GM21528 (cell line): ENCODE measurements at regions not wholly inside any gene's neighbourhood (a gene's known extent, or its start where the extent isn't known, plus 50 kb on each side); places are given as distances from the start of the nearest gene placed in this dataset.

ENCODE experiments used
- ATAC-seq: cut with Tn5 transposase; IDR thresholded peaks from one replicate; pipeline ENCODE4 v1.9.1; 2021; ENCODE audit warnings: mild to moderate bottlenecking, moderate library complexity; ENCODE audit not compliant: unreplicated experiment, low FRiP score

DNA sequence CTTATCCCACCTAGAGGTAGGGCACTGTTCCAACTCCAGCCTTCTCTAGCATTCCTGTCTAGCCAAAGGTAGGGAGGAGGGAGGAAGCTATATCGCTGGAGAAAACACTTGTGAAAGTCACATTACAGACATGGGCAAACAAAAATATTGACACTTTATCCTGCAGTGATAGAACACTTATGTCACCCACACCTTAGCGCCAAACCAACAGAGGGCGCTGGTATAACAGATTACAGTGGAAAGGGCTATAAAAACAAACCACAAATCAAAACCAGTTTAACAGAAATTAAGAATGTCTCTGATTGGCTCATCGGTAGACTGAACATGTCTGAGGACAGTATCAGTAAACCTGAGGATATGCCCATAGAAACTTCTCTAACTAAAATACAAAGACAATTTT lies 451.3 kb downstream of the TLL1 start:
- ATAC-seq, result no peak

DNA sequence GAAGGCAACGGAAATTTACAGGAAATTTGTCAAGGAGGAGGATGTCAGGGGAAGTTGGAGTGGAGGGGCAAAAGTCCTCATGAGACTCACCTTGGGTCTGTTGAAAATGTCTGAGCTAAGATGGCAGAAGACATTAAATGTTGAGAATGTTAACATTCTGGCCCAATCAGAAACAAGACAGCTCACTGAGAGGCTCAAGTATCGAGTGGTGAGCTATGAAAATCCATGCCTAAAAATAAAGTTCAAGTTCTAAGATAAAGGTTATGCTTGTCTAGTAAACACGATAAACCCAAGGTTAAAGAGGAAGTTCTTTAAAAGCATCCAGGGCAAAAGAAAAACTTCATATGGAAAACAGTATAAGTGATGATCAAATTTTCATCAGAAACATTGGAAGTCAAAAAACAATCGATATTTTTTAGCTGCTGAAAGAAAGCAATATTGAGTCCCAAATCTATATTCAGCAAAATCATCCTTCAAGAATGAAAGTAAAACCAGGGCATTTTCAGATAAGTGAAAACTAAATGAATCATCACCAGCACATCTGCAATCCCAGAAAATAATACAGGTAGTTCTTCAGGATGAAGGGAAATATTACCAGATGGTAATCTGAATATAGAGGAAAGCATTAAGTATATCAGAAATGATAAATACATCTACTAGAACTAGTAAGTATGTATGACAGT lies 462.4 kb downstream of the TLL1 start:
- ATAC-seq, result no peak

DNA sequence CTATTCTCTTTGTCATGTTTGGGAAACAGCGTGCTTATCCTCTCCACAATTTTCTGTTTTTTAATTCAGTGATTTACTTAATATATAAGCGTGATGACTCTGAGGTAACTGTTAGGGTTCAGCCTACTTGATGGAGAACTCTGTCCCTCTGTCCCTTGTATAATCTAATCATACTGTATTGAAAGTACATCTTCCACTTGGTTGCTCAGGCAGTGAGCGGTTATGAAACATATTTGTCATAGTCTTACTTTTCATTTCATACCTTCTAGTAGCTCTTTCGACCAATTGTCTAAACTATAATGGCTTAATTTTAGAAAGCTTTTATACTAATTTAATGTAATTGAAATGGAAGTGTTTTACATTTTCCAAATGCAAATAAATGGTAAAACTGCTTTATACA lies 469.0 kb downstream of the TLL1 start:
- no peak for ATAC-seq

DNA sequence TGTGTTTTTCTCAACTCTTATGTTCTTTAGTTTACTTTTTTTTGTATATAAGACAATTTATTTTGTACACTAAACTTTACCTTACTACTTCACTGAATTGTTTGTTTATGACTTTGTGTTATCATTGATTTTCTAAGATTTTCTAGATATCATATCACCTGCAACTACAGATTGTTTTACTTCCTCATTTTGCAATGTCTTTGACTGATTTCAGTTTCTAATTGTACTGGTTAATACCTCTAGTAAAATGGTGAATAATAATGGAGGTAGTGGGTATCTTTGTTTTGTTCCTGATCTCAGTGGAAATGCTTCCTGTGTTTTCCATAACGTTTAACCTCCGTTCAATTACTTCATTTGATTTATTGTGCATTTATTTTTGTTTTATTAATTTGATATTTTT lies 490.2 kb downstream of the TLL1 start:
- no peak for ATAC-seq

DNA sequence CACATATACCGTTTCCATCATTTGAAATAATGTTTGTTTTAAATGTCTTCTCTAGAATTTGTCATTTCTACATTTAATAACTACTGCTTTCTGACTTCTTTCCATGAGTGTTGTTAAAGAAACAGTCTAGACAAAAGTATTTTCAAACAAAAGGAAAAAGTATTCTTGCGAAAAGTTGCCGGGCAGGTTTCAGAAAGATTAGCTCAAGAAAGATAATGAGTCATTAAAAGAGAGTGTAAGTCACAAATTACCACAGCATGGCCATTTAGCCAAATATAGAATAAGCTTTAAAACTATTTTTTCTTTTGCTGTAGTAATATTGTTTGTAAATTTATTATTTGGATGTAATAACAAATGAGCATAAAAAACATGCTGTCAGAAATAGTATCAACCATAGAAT lies 493.0 kb downstream of the TLL1 start:
- no peak for ATAC-seq

DNA sequence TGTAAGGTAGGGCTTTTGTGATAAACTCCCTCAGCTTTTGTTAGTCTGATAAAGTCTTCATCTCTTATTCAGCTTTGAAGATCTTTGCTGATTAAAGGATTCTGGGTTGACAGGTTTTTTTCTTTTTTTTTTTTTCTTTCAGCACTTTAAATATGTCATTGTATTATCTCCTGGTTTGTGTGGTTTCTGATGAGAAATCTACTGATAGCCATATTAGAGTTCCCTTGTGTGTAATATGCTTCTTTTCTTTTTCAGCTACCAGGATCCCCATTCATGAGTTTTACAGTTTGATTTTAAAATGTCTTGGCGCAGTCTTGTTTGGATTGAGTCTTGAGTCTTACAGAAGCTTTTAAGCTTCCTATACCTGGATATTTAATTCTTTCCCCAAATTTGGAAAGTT lies 504.5 kb downstream of the TLL1 start:
- ATAC-seq, result no peak

DNA sequence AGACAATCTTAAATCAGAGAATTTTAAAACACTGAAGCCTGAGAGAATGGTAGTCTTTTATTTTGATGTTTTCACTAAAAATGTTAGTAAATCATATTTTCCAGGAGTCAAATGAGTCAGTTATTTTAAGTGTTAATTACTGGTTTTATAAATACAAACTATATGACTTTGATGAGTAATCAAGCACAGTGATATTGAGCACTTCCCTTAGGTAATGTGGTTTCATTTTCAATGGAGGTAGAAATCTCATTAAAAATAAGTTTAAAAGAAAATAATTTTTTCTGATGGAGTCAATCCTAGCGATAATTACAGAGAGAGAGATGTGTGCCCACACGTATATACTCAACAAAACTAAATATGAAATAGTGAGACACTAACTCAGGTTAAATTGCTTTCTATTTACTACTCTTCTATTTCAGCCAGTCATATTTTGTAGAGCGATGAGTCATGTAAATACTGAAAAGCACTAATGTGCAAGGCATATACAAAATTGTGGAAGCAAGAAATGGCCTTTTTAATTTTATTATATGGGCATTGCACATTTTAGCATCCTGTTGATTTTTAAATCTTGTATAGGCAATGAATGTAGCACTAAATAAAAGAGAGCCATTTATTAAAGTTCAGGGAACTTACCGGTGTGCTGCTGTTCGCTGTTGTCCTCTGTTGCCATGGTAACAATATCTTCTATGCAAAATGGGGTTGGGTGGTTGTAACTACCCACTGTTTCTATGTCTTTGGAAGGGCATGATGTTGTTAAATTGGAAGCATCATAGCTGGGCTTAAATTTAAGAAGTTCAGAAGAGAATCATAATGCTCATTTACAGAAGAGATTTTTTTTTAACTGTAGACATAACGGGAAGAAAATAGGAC lies 513.7 kb downstream of the TLL1 start:
- ATAC-seq, result no peak

DNA sequence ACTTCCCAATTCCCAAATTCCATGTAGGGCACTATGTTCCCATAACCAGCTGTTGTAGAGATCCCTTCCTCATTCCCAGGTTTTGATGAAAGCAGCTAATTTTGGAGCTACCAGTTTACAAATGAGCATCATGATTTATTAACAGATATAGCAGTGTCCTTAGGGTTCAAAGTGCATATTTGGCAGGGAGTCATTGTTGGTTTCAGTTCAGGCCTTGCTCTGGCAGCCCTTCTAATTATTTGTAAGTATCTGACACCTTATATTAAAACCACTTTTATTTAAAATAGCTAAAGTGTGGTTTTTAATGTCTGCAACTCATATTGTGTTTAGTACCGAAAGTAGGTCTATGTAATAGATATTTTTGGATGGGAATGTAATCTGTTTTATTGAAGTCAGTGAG lies 518.5 kb downstream of the TLL1 start:
- ATAC-seq, result no peak

DNA sequence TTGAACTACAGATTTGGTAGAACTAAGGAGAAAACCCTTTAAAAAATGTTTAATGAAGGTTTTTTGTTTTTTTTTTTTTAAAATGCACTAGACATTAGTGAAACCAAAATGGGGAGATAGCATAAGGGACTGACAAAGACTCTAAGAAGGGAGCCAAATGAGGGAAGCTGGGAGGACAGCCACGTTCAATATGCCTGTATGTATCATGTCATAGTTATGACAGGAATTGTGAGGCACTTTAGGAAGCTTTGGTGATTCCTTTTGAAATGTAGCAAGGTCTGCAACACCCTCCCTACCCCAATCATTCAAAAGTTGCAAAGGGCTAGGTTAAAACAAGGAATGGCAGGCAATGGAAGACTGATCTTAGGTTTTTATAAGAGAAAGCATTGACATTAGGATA lies 526.0 kb downstream of the TLL1 start:
- no peak for ATAC-seq

DNA sequence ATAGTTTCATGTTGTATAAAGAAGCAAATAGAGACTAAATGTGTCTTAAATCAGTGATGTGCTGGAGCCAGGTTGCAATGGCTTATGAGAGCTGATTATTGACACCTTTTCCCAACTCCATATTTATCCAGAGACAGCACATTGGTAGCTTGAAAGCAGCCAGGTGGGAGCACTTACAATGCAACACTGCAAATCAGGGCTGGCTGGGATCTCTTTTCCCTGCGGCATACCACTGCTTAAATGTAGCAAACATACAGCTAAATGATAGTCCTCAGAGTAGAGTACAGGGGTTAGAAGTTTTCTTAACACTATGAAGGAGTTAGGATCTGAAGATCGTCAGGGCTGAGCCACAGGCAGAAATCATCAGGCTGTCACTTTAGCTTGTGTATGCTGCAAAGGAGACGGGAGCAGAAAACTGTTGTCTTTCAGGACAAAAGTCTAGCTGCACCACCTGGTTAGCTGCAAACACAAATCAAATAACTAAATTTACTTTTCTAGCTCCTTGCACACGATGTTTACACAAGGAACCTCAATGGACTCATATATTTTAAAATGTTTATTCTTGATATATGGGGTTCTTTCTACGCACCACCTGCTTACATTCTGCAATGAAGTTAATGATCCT lies 527.3 kb downstream of the TLL1 start:
- no peak for ATAC-seq

DNA sequence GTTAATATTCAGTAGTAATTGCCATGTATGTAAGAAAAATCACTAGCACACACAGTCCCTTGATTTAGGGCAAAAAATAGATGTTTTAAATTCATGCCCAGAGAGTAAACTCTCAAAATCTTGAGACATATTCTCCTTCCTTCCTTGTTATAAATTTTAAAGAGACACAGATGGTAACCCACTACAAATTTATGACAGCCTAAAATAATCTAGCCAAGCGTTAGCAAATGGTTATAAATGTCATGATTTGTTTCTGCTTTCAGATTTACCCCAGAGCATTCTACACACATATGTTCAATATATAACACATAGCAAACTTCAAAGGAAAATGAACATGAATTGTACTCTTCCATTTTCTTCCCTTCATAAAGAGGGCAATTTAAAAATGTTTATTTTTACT lies 540.3 kb downstream of the TLL1 start:
- no peak for ATAC-seq

DNA sequence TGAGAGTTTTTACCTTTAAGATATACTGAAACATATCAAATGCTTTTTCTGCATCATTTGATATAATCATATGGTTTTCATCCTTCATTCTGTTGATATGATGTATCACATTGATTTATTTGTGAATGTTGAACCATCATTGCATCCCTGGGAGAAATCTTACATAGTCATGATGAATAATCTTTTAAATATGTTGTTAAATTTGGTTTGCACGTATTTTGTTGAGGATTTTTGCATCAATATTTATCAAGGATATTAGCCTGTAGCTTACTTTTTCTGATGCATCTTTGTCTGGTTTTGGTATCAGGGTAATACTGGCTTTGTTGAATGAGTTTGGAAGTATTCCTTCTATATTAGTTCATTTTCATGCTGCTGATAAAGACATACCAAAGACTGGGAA lies 541.4 kb downstream of the TLL1 start:
- ATAC-seq, result no peak

DNA sequence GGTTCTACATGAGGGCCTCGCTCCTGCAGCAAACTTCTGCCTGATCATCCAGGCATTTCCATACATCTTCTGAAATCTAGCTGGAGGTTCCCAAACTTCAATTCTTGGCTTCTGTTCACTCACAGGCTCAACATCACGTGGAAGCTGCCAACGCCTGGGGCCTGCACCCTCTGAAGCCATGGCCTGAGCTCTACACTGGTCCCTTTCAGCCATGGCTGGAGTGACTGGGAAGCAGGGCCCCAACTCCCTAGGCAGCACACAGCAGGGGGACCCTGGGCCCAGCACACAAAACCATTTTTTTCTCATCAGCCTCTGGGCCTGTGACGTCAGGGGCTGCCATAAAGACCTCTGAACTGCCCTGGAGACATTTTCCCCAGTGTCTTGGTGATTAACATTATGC lies 542.7 kb downstream of the TLL1 start:
- no peak for ATAC-seq

DNA sequence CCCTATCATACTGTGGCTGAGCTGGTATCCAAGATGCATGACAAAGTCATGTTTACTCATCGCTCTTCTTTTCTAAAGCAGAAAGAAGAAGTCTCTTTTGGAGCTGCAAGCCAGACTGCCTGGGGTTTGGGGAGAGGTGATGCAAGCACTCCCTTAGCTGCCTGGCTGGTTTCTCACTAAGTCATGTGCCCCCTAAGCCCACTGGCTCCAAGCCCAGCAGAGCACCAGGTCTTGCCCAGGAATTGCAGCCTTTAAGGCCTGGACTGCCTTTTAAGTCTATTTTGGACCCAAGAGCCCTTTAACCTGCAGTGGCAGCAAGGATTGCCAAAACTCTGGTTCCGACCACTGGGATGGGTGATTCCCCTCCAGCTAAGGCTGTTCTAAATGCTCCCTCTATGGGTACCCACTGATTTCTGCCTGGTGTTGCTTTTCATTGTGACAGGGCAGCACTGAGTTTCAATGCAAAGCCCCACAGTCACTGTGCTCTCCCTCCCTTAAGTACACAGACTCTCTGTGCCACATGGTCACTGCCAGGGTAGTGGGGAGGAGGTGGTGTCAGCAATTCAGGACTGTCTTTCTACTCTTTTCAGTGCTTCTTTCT lies 548.6 kb downstream of the TLL1 start:
- no peak for ATAC-seq

DNA sequence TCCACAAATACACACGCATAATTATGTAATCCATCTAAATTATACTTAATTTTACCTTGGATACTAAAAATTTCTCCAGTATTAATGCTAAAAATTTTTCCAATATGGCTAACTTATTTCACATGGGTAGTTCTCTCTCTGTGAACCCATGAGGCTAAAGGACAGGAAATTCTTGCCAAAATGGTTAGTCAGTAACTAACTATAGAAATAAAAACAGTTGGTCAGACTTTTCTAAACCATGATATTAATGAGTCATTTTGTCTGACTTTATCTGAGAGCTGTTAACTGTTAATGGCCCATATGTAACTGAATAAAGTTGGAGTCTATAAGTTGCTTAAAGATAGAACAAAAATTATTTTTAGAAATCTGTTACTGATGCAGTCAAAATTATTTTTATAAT lies 549.4 kb downstream of the TLL1 start:
- no peak for ATAC-seq

DNA sequence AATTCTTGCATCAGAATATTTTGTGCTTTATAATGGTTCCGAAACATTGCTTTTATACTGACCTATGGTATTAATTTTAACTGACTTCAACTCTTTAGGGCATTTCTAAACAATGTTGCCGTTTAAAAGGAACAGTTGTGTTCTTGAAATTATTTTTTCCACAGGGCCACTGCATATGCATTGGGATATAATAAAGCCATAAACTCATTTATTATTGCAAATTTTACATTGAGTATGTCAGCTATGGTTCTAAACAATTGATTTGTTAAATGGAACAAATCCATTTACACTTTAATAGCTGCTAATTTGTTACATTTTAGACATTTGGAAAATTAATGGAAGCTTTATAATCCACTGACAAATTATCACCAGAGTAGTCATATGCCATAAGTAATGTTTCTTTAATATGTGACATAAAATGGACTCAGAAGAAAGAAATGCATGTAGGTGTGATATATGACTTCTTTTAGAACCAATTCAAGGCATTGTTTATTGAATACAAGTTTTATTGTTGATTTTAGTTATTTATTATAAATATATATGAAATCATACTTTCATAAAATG lies 553.3 kb downstream of the TLL1 start:
- no peak for ATAC-seq

DNA sequence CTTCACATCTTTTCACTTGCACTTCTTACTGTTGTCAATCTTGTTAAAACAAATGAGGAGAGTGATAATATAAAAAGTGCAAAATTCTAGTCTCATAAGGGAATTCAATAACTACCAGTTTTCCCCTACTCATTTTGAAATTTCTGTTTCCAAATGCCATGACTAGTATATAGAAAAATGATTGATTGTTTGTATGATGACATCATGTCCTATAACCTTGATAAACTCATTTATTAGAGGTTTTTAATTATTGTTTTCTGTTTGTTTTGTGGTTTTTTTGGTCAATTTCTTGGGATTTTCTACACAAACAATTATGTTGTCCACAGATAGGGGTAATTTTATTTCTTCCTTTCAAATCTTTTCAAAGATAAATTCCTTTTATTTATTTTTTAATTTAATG lies 559.1 kb downstream of the TLL1 start:
- no peak for ATAC-seq

DNA sequence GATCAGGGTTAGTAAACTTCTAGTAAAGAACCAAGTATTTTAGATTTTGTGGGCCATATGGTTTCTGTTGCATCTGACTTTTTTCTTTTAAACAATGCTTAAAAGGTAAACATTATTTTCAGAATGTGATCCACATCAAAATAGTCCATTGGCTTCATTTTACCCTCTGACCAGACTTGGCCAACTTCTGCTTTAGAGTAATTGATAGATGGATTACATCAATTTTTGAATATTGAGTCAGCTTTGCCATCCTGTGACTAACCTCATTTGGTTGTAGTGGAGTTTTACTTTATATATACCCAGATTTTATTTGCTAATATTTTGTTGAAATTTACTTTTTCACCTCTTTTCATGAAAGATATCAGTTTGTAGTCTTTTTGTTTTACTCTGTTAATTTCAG lies 559.8 kb downstream of the TLL1 start:
- ATAC-seq, result no peak

DNA sequence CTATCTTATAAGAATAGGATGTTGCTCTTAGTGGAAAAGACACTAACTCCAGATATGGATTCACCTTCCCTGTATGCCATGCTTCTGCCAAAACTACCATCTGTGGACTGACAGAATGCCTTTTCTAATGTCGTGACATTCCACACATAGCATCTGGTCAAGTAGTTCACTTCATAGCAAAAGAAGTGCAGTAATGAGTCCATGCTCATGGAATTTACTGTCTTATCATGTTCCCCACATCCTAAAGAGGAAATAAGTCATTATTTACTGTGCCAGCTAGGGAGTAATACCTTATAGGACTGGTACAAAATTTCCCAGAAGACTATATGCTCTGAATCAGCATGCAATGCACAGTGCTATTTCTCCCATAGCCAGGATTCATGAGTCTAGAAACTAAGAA lies 562.4 kb downstream of the TLL1 start:
- ATAC-seq, result no peak

DNA sequence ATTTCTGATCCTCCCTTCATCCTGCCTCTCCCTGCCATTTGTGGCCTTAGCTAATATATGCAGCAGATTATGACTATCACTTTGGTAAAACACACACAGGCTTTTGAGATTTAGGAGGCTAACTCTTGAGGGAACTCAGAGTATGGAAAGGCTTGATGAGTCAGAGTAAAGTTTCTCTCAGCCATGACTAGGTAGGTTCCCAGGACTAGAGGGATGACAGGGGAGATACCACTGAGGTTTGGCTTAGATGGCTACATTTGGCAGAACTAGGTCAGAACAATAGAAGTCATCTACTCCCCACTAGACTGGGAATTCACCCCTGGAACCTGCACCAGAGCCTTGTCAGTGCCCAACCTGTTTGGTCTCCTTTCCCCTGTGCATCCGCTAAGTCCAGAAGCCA lies 585.7 kb downstream of the TLL1 start:
- ATAC-seq, result no peak

DNA sequence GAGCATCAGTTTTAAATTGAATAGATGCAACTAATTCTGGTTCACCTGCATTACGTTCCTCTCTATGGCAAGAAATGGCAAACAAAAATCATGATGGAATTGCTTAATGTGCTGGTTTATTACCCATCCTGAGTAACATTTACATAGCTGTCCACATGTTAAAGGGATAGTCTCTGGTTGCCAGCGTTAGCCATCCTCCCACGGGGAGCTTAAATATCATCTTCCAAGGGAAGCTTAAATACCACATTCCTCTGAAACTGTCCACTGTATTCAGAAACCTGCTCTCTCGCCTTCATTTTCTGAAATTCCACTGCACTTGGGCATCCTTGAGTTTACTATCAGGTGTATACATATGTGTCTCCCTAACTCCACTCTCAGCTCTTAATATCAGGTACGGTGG lies 586.6 kb downstream of the TLL1 start:
- no peak for ATAC-seq
